ENCODE measurements at regions not wholly inside any gene's neighbourhood (a gene's known extent, or its start where the extent isn't known, plus 50 kb on each side); places are given as distances from the start of the nearest gene placed in this dataset.

GRCh38 chr12:25816637-25817036, 141.8 kb upstream of the RASSF8 start:
- ChIA-PET POLR2A (no interaction called here), CTCF (no interaction called here)
- no peak overlapping the region for H3K4me3 ChIP-seq (ENCODE audit: low read depth, low read length)
- no peak for TF ChIP-seq CTCF (IDR thresholded peaks at IDR 0.05; ENCODE audit: low read depth, low read length)
- peaks cover 2% of the 10 kb centered on the region for H3K27me3 ChIP-seq (ENCODE audit: control insufficient read depth, insufficient read depth, low read length)
- no peak overlapping the region for H3K27ac ChIP-seq (ENCODE audit: low read depth, low read length)
- no peaks in the 10 kb centered on the region for H3K9me3 ChIP-seq (ENCODE audit: control insufficient read depth, insufficient read depth, low read length)
- DNase-seq (ENCODE audit: low read depth, low spot score): no peak

GRCh38 chr12:25817166-25817565, 141.3 kb upstream of the RASSF8 start:
- ChIA-PET CTCF (no interaction called here), POLR2A (no interaction called here)
- DNase-seq (ENCODE audit: low read depth, low spot score): no peak
- Histone ChIP-seq H3K4me3 (ENCODE audit: low read depth, low read length) (no peak overlapping the region), H3K27ac (ENCODE audit: low read depth, low read length) (no peak overlapping the region), H3K9me3 (ENCODE audit: control insufficient read depth, insufficient read depth, low read length) (no peaks in the 10 kb centered on the region), H3K27me3 (ENCODE audit: control insufficient read depth, insufficient read depth, low read length) (peaks cover 2% of the 10 kb centered on the region)
- TF ChIP-seq CTCF (IDR thresholded peaks at IDR 0.05; ENCODE audit: low read depth, low read length): no peak

- Histone ChIP-seq H3K27me3 (ENCODE audit: control insufficient read depth, insufficient read depth, low read length) (peaks cover 2% of the 10 kb centered on the region), H3K4me3 (ENCODE audit: low read depth, low read length) (no peak overlapping the region), H3K27ac (ENCODE audit: low read depth, low read length) (no peak overlapping the region), H3K9me3 (ENCODE audit: control insufficient read depth, insufficient read depth, low read length) (no peaks in the 10 kb centered on the region)
- no peak for DNase-seq (ENCODE audit: low read depth, low spot score)
- ChIA-PET CTCF (interaction anchor here (0.6 kb wide), 1 partner anchor 139 kb away, joined by 3 read pairs; no protein-coding TSS in a partner anchor), POLR2A (no interaction called here)
- TF ChIP-seq CTCF (IDR thresholded peaks at IDR 0.05; ENCODE audit: low read depth, low read length): no peak
Measured at GRCh38 chr12:25818596-25819390, 139.7 kb upstream of the RASSF8 start.

- Histone ChIP-seq H3K27ac (ENCODE audit: low read depth, low read length) (no peak overlapping the region), H3K27me3 (ENCODE audit: control insufficient read depth, insufficient read depth, low read length) (peaks cover 2% of the 10 kb centered on the region), H3K4me3 (ENCODE audit: low read depth, low read length) (no peak overlapping the region), H3K9me3 (ENCODE audit: control insufficient read depth, insufficient read depth, low read length) (no peaks in the 10 kb centered on the region)
- POLR2A ChIA-PET: no interaction called here
- DNase-seq (ENCODE audit: low read depth, low spot score): no peak
- no peak for TF ChIP-seq CTCF (IDR thresholded peaks at IDR 0.05; ENCODE audit: low read depth, low read length)
- CTCF ChIA-PET: interaction anchor here (0.6 kb wide), 1 partner anchor 138 kb away, joined by 3 read pairs; no protein-coding TSS in a partner anchor
Measured at GRCh38 chr12:25819691-25820090, 138.8 kb upstream of the RASSF8 start.

GRCh38 chr12:25822281-25822680, 136.2 kb upstream of the RASSF8 start:
- H3K9me3 ChIP-seq (ENCODE audit: control insufficient read depth, insufficient read depth, low read length): no peaks in the 10 kb centered on the region; the same call in 1 of the 2 replicates
- POLR2A ChIA-PET: no interaction called here
- no peak for TF ChIP-seq CTCF (IDR thresholded peaks at IDR 0.05; ENCODE audit: low read depth, low read length)
- no peak overlapping the region for H3K27ac ChIP-seq (ENCODE audit: low read depth, low read length)
- no peaks in the 10 kb centered on the region for H3K27me3 ChIP-seq (ENCODE audit: control insufficient read depth, insufficient read depth, low read length)
- CTCF ChIA-PET: no interaction called here
- DNase-seq (ENCODE audit: low read depth, low spot score): no peak
- H3K4me3 ChIP-seq (ENCODE audit: low read depth, low read length): no peak overlapping the region

All from AG04450 (cell line).